Body of pancreas (tissue), 4 donors: ENCODE measurements at regions not wholly inside any gene's neighbourhood (a gene's known extent, or its start where the extent isn't known, plus 50 kb on each side); places are given as distances from the start of the nearest gene placed in this dataset.
"Not testable (repeated sequence)": the region's sequence is repeated elsewhere in the genome, so short reads cannot be mapped to it uniquely, and the experiment has no call there.

ENCODE experiments used
- ATAC-seq: fragments of 150-250 bp; one replicate; pipeline ENCODE4 v1.9.1; 2016
- DNase-seq, 4 donors: peaks; one replicate each; pipeline ENCODE4 v3.0.0-alpha.2; 2019
- H3K27ac ChIP-seq, 4 donors: fragments of 200-600 bp; sonication (generic); 1 replicate in 3 of 4; 2 replicates in 1 of 4; pipeline versions ENCODE4 v1.5.1 to v1.6.1; 2016 to 2019; ENCODE audit warnings: mild to moderate bottlenecking in 1 of 4, mixed read lengths in 1 of 4, moderate library complexity in 1 of 4
- H3K27me3 ChIP-seq, 2 donors: fragments of 200-600 bp; sonication (generic); one replicate each; pipeline ENCODE4 v1.6.0; 2016; ENCODE audit warnings: mild to moderate bottlenecking in 1 of 2
- H3K36me3 ChIP-seq, 2 donors: fragments of 200-600 bp; sonication (generic); replicated peaks in 1 of 2; 2 replicates each; pipeline ENCODE4 v1.5.1; 2016; ENCODE audit warnings: low read depth in 2 of 2; ENCODE audit not compliant: insufficient read depth in 1 of 2
- H3K4me1 ChIP-seq: fragments of 200-600 bp; sonication (generic); one replicate; pipeline ENCODE4 v1.6.0; 2016
- H3K4me3 ChIP-seq, 2 donors: fragments of 200-600 bp; sonication (generic); 1 replicate in 1 of 2; 2 replicates in 1 of 2; pipeline ENCODE4 v1.5.1; 2016 to 2019
- H3K9me3 ChIP-seq, 3 donors: fragments of 200-600 bp; sonication (generic); 1 replicate in 2 of 3; 2 replicates in 1 of 3; pipeline ENCODE4 v1.5.1; 2016
- POLR2A ChIP-seq, 3 donors: fragments of 450-650 bp; IDR thresholded peaks; one replicate each; pipeline ENCODE4 v1.6.1; 2016; ENCODE audit warnings: antibody characterized with exemption in 3 of 3, mild to moderate bottlenecking in 2 of 3
- WGBS, 2 donors: methylation state at CpG; one replicate each; pipeline ENCODE4 v1.1.5; 2017; 5-methylcytosine and 5-hydroxymethylcytosine counted together
- intact Hi-C: fragments of 100-400 bp; cut with DNase I; formaldehyde crosslinking; loops from one replicate; pipeline ENCODE4 v1.15.1; 2023
- TF ChIP-seq, protein P1 (sequence below), 7 experiments: fragments of 450-650 bp in 4 of 7; fragments of 200-600 bp in 3 of 7; sonication (generic) in 3 of 7; IDR thresholded peaks; one replicate each; pipeline ENCODE4 v1.5.1; 2016 to 2019; ENCODE audit warnings: antibody characterized with exemption in 7 of 7

DNA sequence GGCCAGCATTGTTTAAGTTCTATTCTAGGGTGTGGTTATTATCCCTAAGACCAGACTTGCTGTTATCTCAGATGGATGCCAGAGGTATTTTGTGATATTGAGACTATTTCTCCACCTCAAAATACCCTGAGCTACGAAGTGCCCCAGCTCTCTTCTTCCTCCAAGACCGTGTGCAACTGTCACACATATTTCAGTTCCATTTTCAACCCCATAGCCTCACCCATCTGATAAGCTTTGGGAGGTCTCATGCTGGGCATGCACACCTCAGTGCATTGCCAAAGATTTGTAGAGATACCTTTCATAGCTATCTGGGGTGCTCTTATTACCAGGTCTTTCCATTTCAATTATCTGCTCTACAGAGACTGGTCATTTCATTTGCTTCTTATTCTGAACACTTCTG is 815.8 kb upstream of the EYS start:
- TF ChIP-seq, protein P1, sequence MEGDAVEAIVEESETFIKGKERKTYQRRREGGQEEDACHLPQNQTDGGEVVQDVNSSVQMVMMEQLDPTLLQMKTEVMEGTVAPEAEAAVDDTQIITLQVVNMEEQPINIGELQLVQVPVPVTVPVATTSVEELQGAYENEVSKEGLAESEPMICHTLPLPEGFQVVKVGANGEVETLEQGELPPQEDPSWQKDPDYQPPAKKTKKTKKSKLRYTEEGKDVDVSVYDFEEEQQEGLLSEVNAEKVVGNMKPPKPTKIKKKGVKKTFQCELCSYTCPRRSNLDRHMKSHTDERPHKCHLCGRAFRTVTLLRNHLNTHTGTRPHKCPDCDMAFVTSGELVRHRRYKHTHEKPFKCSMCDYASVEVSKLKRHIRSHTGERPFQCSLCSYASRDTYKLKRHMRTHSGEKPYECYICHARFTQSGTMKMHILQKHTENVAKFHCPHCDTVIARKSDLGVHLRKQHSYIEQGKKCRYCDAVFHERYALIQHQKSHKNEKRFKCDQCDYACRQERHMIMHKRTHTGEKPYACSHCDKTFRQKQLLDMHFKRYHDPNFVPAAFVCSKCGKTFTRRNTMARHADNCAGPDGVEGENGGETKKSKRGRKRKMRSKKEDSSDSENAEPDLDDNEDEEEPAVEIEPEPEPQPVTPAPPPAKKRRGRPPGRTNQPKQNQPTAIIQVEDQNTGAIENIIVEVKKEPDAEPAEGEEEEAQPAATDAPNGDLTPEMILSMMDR (IDR thresholded peaks at IDR 0.05): no peak
- no peak for TF ChIP-seq POLR2A (IDR thresholded peaks at IDR 0.05)
- Histone ChIP-seq H3K9me3 (no peaks in the 10 kb centered on the region), H3K36me3 (no peaks in the 10 kb centered on the region), H3K27ac (no peak overlapping the region), H3K27me3 (no peaks in the 10 kb centered on the region), H3K4me3 (no peak overlapping the region), H3K4me1 (no peaks in the 10 kb centered on the region)
- DNase-seq (no peak), ATAC-seq (no peak)
- 66 to 80% methylated on average over 2 of the region's 2 CpGs for WGBS, 2 donors
- intact Hi-C loops: no loop called here

DNA sequence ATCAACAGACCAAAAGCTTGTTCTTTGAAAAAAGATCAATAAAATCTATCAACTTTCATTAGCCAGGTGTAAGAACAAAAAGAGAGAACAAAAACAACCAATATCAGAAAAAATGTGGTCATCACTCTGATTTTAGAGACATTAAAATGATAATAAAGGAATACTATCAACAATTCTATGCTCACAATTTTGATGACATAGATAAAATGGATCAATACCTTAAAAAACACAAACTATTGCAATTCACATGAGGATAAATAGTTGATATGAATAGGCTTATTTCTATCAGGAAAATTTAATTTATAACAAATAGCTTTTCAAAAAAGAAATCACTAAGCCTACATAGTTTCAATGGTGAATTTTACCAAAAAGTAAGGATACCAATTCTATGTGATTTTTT is 809.4 kb upstream of the EYS start:
- no peak for ATAC-seq
- TF ChIP-seq, protein P1 (IDR thresholded peaks at IDR 0.05): no peak
- no peak for TF ChIP-seq POLR2A (IDR thresholded peaks at IDR 0.05)

DNA sequence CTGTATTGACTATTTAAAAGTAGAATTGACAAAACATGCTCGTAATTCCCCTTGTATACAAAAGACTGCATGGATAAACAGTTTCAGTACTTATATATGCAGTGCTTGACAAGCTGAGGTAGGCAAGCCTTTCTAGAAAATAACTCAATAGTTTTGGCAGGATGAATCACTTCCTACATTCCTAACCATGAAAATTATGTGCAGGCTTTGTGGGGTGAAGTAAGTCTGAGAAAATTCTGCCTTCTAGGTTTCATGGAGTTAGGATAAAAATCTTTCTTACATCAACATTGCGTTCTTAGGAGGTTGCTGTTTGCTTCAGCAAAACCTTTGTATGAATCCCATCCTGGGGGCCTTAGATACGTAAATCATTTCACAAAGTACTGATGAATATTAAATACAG is 801.4 kb upstream of the EYS start:
- H3K4me3 ChIP-seq: no peak overlapping the region
- TF ChIP-seq, protein P1 (IDR thresholded peaks at IDR 0.05): no peak
- no peak for TF ChIP-seq POLR2A (IDR thresholded peaks at IDR 0.05)
- ATAC-seq: no peak

More for the DNA sequence above, 809.4 kb upstream of the EYS start:
- Histone ChIP-seq H3K36me3 (no peaks in the 10 kb centered on the region), H3K27ac (no peak overlapping the region), H3K27me3 (no peaks in the 10 kb centered on the region), H3K9me3 (no peaks in the 10 kb centered on the region), H3K4me1 (no peaks in the 10 kb centered on the region), H3K4me3 (no peak overlapping the region)
- DNase-seq: no peak
- intact Hi-C loops: no loop called here

DNA sequence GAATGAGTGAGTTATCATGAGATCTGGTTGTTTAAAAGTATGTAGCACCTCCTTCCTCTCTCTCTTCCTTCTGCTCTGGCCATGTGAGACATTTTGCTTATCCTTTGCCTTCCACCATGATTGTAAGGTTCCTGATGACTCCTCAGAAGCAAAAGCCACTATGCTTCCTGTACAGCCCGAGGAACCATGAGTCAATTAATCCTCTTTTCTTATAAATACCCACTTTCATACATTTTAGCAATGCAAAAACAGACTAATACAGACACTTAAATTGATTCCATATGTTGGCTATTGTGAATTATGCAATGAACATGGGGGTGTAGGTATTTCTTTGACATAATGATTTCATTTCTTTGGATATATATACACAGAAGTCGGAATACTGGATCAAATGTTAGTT is 792.8 kb upstream of the EYS start:
- no peak overlapping the region for H3K27ac ChIP-seq
- ATAC-seq (no peak), DNase-seq (no peak)
- H3K4me1 ChIP-seq: no peaks in the 10 kb centered on the region
- intact Hi-C loops: no loop called here
- 64 to 77% methylated on average over 2 of the region's 2 CpGs for WGBS, 2 donors
- no peak overlapping the region for H3K4me3 ChIP-seq
- H3K9me3 ChIP-seq: no peaks in the 10 kb centered on the region
- TF ChIP-seq, protein P1 (IDR thresholded peaks at IDR 0.05): no peak
- TF ChIP-seq POLR2A (IDR thresholded peaks at IDR 0.05): no peak
- no peaks in the 10 kb centered on the region for H3K36me3 ChIP-seq
- no peaks in the 10 kb centered on the region for H3K27me3 ChIP-seq

More for the DNA sequence above, 801.4 kb upstream of the EYS start:
- no peaks in the 10 kb centered on the region for H3K27me3 ChIP-seq
- H3K27ac ChIP-seq: no peak overlapping the region
- H3K36me3 ChIP-seq: no peaks in the 10 kb centered on the region
- intact Hi-C loops: no loop called here
- DNase-seq: no peak
- 43 to 50% methylated on average over 3 of the region's 3 CpGs for WGBS, 2 donors
- no peaks in the 10 kb centered on the region for H3K4me1 ChIP-seq
- no peaks in the 10 kb centered on the region for H3K9me3 ChIP-seq

DNA sequence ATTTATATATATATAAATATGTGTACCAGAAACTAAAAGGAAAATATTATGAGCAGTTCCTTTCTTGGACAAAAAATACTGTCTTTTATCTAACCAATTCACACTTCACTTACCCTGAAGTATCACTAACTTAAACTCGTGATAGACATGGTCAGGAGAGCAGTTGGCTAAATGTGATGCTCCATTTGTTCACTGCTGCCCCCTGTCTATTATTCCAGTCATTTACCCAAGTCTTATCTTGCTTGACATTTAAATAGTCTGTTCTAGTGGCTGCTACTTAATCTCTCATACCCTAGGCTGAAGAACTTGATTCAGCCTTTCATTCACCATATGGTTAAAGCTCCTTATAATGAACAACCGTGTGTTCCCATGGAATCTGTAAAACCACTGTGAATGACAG is 789.6 kb upstream of the EYS start:
- H3K27ac ChIP-seq: no peak overlapping the region
- 11 to 19% methylated on average over 2 of the region's 2 CpGs for WGBS, 2 donors
- H3K4me1 ChIP-seq: no peaks in the 10 kb centered on the region
- no peak for ATAC-seq
- no peaks in the 10 kb centered on the region for H3K36me3 ChIP-seq
- H3K27me3 ChIP-seq: no peaks in the 10 kb centered on the region
- intact Hi-C loops: no loop called here
- DNase-seq: no peak
- no peaks in the 10 kb centered on the region for H3K9me3 ChIP-seq
- no peak overlapping the region for H3K4me3 ChIP-seq
- TF ChIP-seq, protein P1 (IDR thresholded peaks at IDR 0.05): peak in 1 of 7 experiments; percentile 8
- TF ChIP-seq POLR2A (IDR thresholded peaks at IDR 0.05): no peak

DNA sequence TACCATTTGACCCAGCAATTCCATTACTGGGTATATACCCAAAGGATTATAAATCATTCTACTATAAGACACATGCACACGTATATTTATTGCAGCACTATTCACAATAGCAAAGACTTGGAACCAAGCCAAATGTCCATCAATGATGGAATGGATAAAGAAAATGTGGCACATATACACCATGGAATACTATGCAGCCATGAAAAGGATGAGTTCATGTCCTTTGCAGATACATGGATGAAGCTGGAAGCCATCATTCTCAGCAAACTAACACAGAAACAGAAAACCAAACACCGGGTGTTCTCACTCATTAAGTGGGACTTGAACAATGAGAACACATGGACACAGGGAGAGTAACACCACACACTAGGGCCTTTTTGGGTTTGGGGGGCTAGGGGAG is 787.6 kb upstream of the EYS start:
- H3K27me3 ChIP-seq, H3K9me3 ChIP-seq, intact Hi-C loops, DNase-seq, ATAC-seq, H3K27ac ChIP-seq, H3K4me1 ChIP-seq, H3K4me3 ChIP-seq, H3K36me3 ChIP-seq: not testable (repeated sequence)
- WGBS, 2 donors: 80 to 89% methylated on average over 2 of the region's 2 CpGs
